Testis (tissue), 2 donors: ENCODE measurements at regions not wholly inside any gene's neighbourhood (a gene's known extent, or its start where the extent isn't known, plus 50 kb on each side); places are given as distances from the start of the nearest gene placed in this dataset.
A peak's percentile ranks its signal among the peaks of the same experiment; 100 is the strongest.
"Not testable (repeated sequence)": the region's sequence is repeated elsewhere in the genome, so short reads cannot be mapped to it uniquely, and the experiment has no call there.

ENCODE experiments used
- DNase-seq: peaks from one replicate; pipeline ENCODE4 v3.0.0-alpha.2; 2019
- H3K27ac ChIP-seq, 2 donors: fragments of 200-600 bp; sonication (generic); one replicate each; pipeline ENCODE4 v1.5.1; 2019
- H3K27me3 ChIP-seq: fragments of 200-600 bp; sonication (generic); one replicate; pipeline ENCODE4 v1.5.1; 2019
- H3K36me3 ChIP-seq: fragments of 200-600 bp; sonication (generic); one replicate; pipeline ENCODE4 v1.5.1; 2017; ENCODE audit warnings: low read depth; ENCODE audit errors: missing control alignments
- H3K4me1 ChIP-seq: fragments of 200-600 bp; sonication (generic); one replicate; pipeline ENCODE4 v1.5.1; 2019
- H3K4me3 ChIP-seq, 2 donors: fragments of 200-600 bp; sonication (generic); one replicate each; pipeline ENCODE4 v1.5.1; 2017 to 2019
- H3K9me3 ChIP-seq: fragments of 200-600 bp; sonication (generic); one replicate; pipeline ENCODE4 v1.5.1; 2017
- CTCF ChIP-seq, 3 experiments: fragments of 450-650 bp in 2 of 3; fragments of 200-600 bp in 1 of 3; sonication (generic) in 1 of 3; IDR thresholded peaks; one replicate each; pipeline ENCODE4 v1.5.1; 2016 to 2019; ENCODE audit warnings: antibody characterized with exemption in 3 of 3, mild to moderate bottlenecking in 2 of 3, moderate library complexity in 1 of 3
- POLR2A ChIP-seq: fragments of 450-650 bp; IDR thresholded peaks from one replicate; pipeline ENCODE4 v1.6.1; 2017; ENCODE audit warnings: antibody characterized with exemption, mild to moderate bottlenecking, moderate library complexity
- WGBS, 2 donors: methylation state at CpG; one replicate each; pipeline ENCODE4 v1.1.5; 2018; 5-methylcytosine and 5-hydroxymethylcytosine counted together
- intact Hi-C: fragments of 100-400 bp; cut with DNase I; formaldehyde crosslinking; loops from one replicate; pipeline ENCODE4 v1.15.1; 2023; ENCODE audit warnings: low total_unique reads

- TF ChIP-seq CTCF (IDR thresholded peaks at IDR 0.05) = peak in 2 of 3 experiments; percentile 55 to 70
- 64 to 66% methylated on average over 11 to 13 of the region's 13 CpGs for WGBS, 2 donors
- H3K36me3 ChIP-seq, H3K27ac ChIP-seq, intact Hi-C loops, H3K4me3 ChIP-seq, H3K4me1 ChIP-seq, H3K27me3 ChIP-seq, DNase-seq, H3K9me3 ChIP-seq: not testable (repeated sequence)
These were observed 174.4 kb downstream of the TBC1D2B start for GRCh38 chr15:77902921-77903760.

- no peak overlapping the region for H3K4me3 ChIP-seq
- H3K27ac ChIP-seq = no peak overlapping the region
- intact Hi-C loops = no loop called here
- no peaks in the 10 kb centered on the region for H3K36me3 ChIP-seq
- no peak for DNase-seq
- no peaks in the 10 kb centered on the region for H3K9me3 ChIP-seq
- no peaks in the 10 kb centered on the region for H3K27me3 ChIP-seq
- no peaks in the 10 kb centered on the region for H3K4me1 ChIP-seq
- TF ChIP-seq CTCF (IDR thresholded peaks at IDR 0.05) = no peak
- TF ChIP-seq POLR2A = no peak
- WGBS, 2 donors = 83 to 93% methylated on average over 10 to 13 of the region's 13 CpGs
These were observed 175.4 kb downstream of the TBC1D2B start for GRCh38 chr15:77901921-77902750.

- Histone ChIP-seq H3K9me3 (no peaks in the 10 kb centered on the region), H3K27ac (no peak overlapping the region), H3K27me3 (no peaks in the 10 kb centered on the region), H3K4me1 (no peaks in the 10 kb centered on the region), H3K36me3 (no peaks in the 10 kb centered on the region), H3K4me3 (no peak overlapping the region)
- TF ChIP-seq POLR2A = no peak
- TF ChIP-seq CTCF (IDR thresholded peaks at IDR 0.05) = no peak
- 90 to 96% methylated on average over 5 to 18 of the region's 18 CpGs for WGBS, 2 donors
- intact Hi-C loops = no loop called here
- no peak for DNase-seq
These were observed 176.1 kb downstream of the TBC1D2B start for GRCh38 chr15:77901251-77901881.

- H3K4me1 ChIP-seq, H3K9me3 ChIP-seq, H3K36me3 ChIP-seq, H3K27ac ChIP-seq, intact Hi-C loops, H3K4me3 ChIP-seq, H3K27me3 ChIP-seq: not testable (repeated sequence)
- peak; percentile 46 for DNase-seq
- 73 to 79% methylated on average over 24 of the region's 24 CpGs for WGBS, 2 donors
- TF ChIP-seq CTCF (IDR thresholded peaks at IDR 0.05) = peak in 2 of 3 experiments; percentile 26 to 41
These were observed 177.1 kb downstream of the TBC1D2B start for GRCh38 chr15:77900331-77900963.

GRCh38 chr15:77899776-77900175 is 177.7 kb downstream of the TBC1D2B start:
- H3K27me3 ChIP-seq, H3K36me3 ChIP-seq, intact Hi-C loops, H3K9me3 ChIP-seq, DNase-seq, H3K27ac ChIP-seq, H3K4me3 ChIP-seq, H3K4me1 ChIP-seq: not testable (repeated sequence)
- 90 to 94% methylated on average over 2 to 8 of the region's 8 CpGs for WGBS, 2 donors
